NOMO-1 (cell line): ENCODE measurements at regions not wholly inside any gene's neighbourhood (a gene's known extent, or its start where the extent isn't known, plus 50 kb on each side); places are given as distances from the start of the nearest gene placed in this dataset.

Experiments
- DNase-seq, 2 experiments: peaks; one replicate each; lab custom pipeline; 2025; ENCODE audit not compliant: unreplicated experiment in 2 of 2; lab: John Stamatoyannopoulos, UW

GRCh38 chr19:29292153-29292552 is 79.2 kb upstream of the UQCRFS1 start:
- no peak for DNase-seq

GRCh38 chr19:29292562-29292961 is 79.6 kb upstream of the UQCRFS1 start:
- no peak for DNase-seq

GRCh38 chr19:29293292-29293691 is 80.3 kb upstream of the UQCRFS1 start:
- DNase-seq: no peak

- peak in 1 of 2 experiments; percentile 8 for DNase-seq
Observed at GRCh38 chr19:29293736-29294342, 80.9 kb upstream of the UQCRFS1 start.

- DNase-seq: peak; percentile 15 to 61
Observed at GRCh38 chr19:29294343-29294811, 81.4 kb upstream of the UQCRFS1 start.

- no peak for DNase-seq
Observed at GRCh38 chr19:29295285-29295684, 82.3 kb upstream of the UQCRFS1 start.

GRCh38 chr19:29297381-29297780 is 84.4 kb upstream of the UQCRFS1 start:
- DNase-seq: peak in 1 of 2 experiments; percentile 43

- DNase-seq: no peak
Observed at GRCh38 chr19:29299416-29300380, 86.7 kb upstream of the UQCRFS1 start.

- DNase-seq: no peak
Observed at GRCh38 chr19:29302002-29302928, 89.3 kb upstream of the UQCRFS1 start.

- no peak for DNase-seq
Observed at GRCh38 chr19:29303069-29303718, 90.2 kb upstream of the UQCRFS1 start.

GRCh38 chr19:29303719-29304090 is 90.8 kb upstream of the UQCRFS1 start:
- no peak for DNase-seq

- DNase-seq: no peak
Observed at GRCh38 chr19:29305268-29305667, 92.3 kb upstream of the UQCRFS1 start.

- DNase-seq: no peak
Observed at GRCh38 chr19:29308977-29309590, 96.1 kb upstream of the UQCRFS1 start.

GRCh38 chr19:29309637-29310036 is 96.7 kb upstream of the UQCRFS1 start:
- no peak for DNase-seq

- DNase-seq: no peak
Observed at GRCh38 chr19:29311191-29311790, 98.3 kb upstream of the UQCRFS1 start.

- no peak for DNase-seq
Observed at GRCh38 chr19:29315556-29316190, 102.7 kb upstream of the UQCRFS1 start.

- no peak for DNase-seq
Observed at GRCh38 chr19:29318581-29318980, 105.6 kb upstream of the UQCRFS1 start.

GRCh38 chr19:29320086-29320485 is 107.1 kb upstream of the UQCRFS1 start:
- no peak for DNase-seq

GRCh38 chr19:29320618-29321017 is 107.7 kb upstream of the UQCRFS1 start:
- DNase-seq: no peak
